DND-41 (cell line): ENCODE measurements at regions not wholly inside any gene's neighbourhood (a gene's known extent, or its start where the extent isn't known, plus 50 kb on each side); places are given as distances from the start of the nearest gene placed in this dataset.

Experiments used
- ATAC-seq: fragments of 200-7000 bp; cut with Tn5 transposase; 3 replicates; pipeline ENCODE4 v1.9.1; 2021; ENCODE audit warnings: low read depth; ENCODE audit not compliant: insufficient read depth
- DNase-seq: peaks from one replicate; pipeline ENCODE4 v3.0.0-alpha.2; 2020
- H2AFZ ChIP-seq: 2 replicates; pipeline ENCODE4 v1.6.0; 2012; ENCODE audit warnings: low read depth, low read length
- H3K27ac ChIP-seq: 2 replicates; pipeline ENCODE4 v1.5.1; 2012; ENCODE audit warnings: low read length, inconsistent platforms
- H3K27me3 ChIP-seq: fragments of 200-600 bp; sonication (generic); 2 replicates; pipeline ENCODE4 v1.6.0; 2012; ENCODE audit warnings: low read length, mild to moderate bottlenecking, inconsistent platforms; ENCODE audit not compliant: insufficient read depth, poor library complexity
- H3K36me3 ChIP-seq: 2 replicates; pipeline ENCODE4 v1.5.1; 2012; ENCODE audit warnings: low read length, inconsistent platforms; ENCODE audit not compliant: insufficient read depth
- H3K4me1 ChIP-seq: 2 replicates; pipeline ENCODE4 v1.5.1; 2012; ENCODE audit warnings: mild to moderate bottlenecking, low read length; ENCODE audit not compliant: insufficient read depth
- H3K4me2 ChIP-seq: 2 replicates; pipeline ENCODE4 v1.6.0; 2012; ENCODE audit warnings: mild to moderate bottlenecking, moderate library complexity, low read length, inconsistent platforms; ENCODE audit not compliant: insufficient read depth
- H3K4me3 ChIP-seq, 2 experiments: fragments of 200-600 bp in 1 of 2; shearing (Covaris generic) in 1 of 2; 2 replicates each; pipeline ENCODE4 v1.5.1; 2012 to 2016; ENCODE audit warnings: inconsistent platforms in 2 of 2, low read length in 2 of 2, mild to moderate bottlenecking in 2 of 2, low read depth in 1 of 2, moderate library complexity in 1 of 2
- H3K79me2 ChIP-seq: 2 replicates; pipeline ENCODE4 v1.6.0; 2012; ENCODE audit warnings: low read length, inconsistent platforms; ENCODE audit not compliant: insufficient read depth
- H3K9ac ChIP-seq: 2 replicates; pipeline ENCODE4 v1.6.0; 2012; ENCODE audit warnings: low read depth, mild to moderate bottlenecking, inconsistent platforms, low read length, moderate library complexity
- H3K9me3 ChIP-seq: 2 replicates; pipeline ENCODE4 v1.5.1; 2012; ENCODE audit warnings: low read length, moderate library complexity, mild to moderate bottlenecking, inconsistent platforms; ENCODE audit not compliant: insufficient read depth, severe bottlenecking
- H4K20me1 ChIP-seq: 2 replicates; pipeline ENCODE4 v1.6.0; 2012; ENCODE audit warnings: low read length; ENCODE audit not compliant: insufficient read depth
- CTCF ChIP-seq: IDR thresholded peaks from 2 replicates; pipeline ENCODE4 v1.5.1; 2012; ENCODE audit warnings: borderline replicate concordance, low read length, moderate library complexity, mild to moderate bottlenecking; ENCODE audit not compliant: poor library complexity, severe bottlenecking; ENCODE audit errors: extremely low read depth
- EZH2 ChIP-seq: IDR thresholded peaks from 3 replicates; pipeline ENCODE4 v1.6.1; 2012; ENCODE audit warnings: borderline replicate concordance, low read depth, mild to moderate bottlenecking, moderate library complexity, low read length, inconsistent platforms; ENCODE audit not compliant: severe bottlenecking

GRCh38 chr2:51387235-51387634 lies 355.3 kb upstream of the NRXN1 start:
- Histone ChIP-seq H3K9ac (no peak overlapping the region), H3K27ac (no peak overlapping the region), H3K4me1 (no peaks in the 10 kb centered on the region), H2AFZ (no peak overlapping the region), H3K4me2 (no peak overlapping the region), H4K20me1 (no peaks in the 10 kb centered on the region), H3K36me3 (no peaks in the 10 kb centered on the region), H3K79me2 (no peaks in the 10 kb centered on the region), H3K4me3 (no peak overlapping the region), H3K27me3 (no peaks in the 10 kb centered on the region), H3K9me3 (peaks cover 6% of the 10 kb centered on the region)
- ATAC-seq (no peak), DNase-seq (no peak)
- TF ChIP-seq EZH2 (no peak), CTCF (no peak)

- Histone ChIP-seq H3K9me3 (peaks cover 9% of the 10 kb centered on the region), H3K27me3 (no peaks in the 10 kb centered on the region), H3K4me1 (no peaks in the 10 kb centered on the region), H4K20me1 (no peaks in the 10 kb centered on the region), H3K9ac (no peak overlapping the region), H2AFZ (no peak overlapping the region), H3K4me2 (no peak overlapping the region), H3K36me3 (no peaks in the 10 kb centered on the region), H3K79me2 (no peaks in the 10 kb centered on the region), H3K27ac (no peak overlapping the region), H3K4me3 (no peak overlapping the region)
- ATAC-seq = no peak
- DNase-seq = no peak
- no peak for TF ChIP-seq CTCF
- no peak for TF ChIP-seq EZH2
Measured at GRCh38 chr2:51379997-51380396, 348.1 kb upstream of the NRXN1 start.

GRCh38 chr2:51368250-51368649 lies 336.3 kb upstream of the NRXN1 start:
- DNase-seq (no peak), ATAC-seq (no peak)
- Histone ChIP-seq H4K20me1 (no peaks in the 10 kb centered on the region), H3K9me3 (no peaks in the 10 kb centered on the region), H2AFZ (no peak overlapping the region), H3K4me2 (no peak overlapping the region), H3K27ac (no peak overlapping the region), H3K36me3 (no peaks in the 10 kb centered on the region), H3K27me3 (no peaks in the 10 kb centered on the region), H3K4me1 (no peaks in the 10 kb centered on the region), H3K79me2 (no peaks in the 10 kb centered on the region), H3K9ac (no peak overlapping the region), H3K4me3 (no peak overlapping the region)
- TF ChIP-seq EZH2 (no peak), CTCF (no peak)

GRCh38 chr2:51350100-51350499 lies 318.2 kb upstream of the NRXN1 start:
- Histone ChIP-seq H3K4me3 (no peak overlapping the region), H3K27ac (no peak overlapping the region), H3K4me2 (no peak overlapping the region), H3K9me3 (no peaks in the 10 kb centered on the region), H3K79me2 (no peaks in the 10 kb centered on the region), H3K27me3 (no peaks in the 10 kb centered on the region), H3K36me3 (no peaks in the 10 kb centered on the region), H4K20me1 (no peaks in the 10 kb centered on the region), H2AFZ (no peak overlapping the region), H3K4me1 (no peaks in the 10 kb centered on the region), H3K9ac (no peak overlapping the region)
- no peak for DNase-seq
- ATAC-seq = no peak
- TF ChIP-seq EZH2 (no peak), CTCF (no peak)
